Adrenal gland (tissue), 9 donors: ENCODE measurements at regions not wholly inside any gene's neighbourhood (a gene's known extent, or its start where the extent isn't known, plus 50 kb on each side); places are given as distances from the start of the nearest gene placed in this dataset.

Source experiments
- DNase-seq, 7 donors: peaks; one replicate each; pipeline ENCODE4 v3.0.0-alpha.2; 2019 to 2020
- H3K27ac ChIP-seq, 5 donors: fragments of 200-600 bp; sonication (generic) in 4 of 5; 1 replicate in 3 of 5; 2 replicates in 2 of 5; pipeline versions ENCODE4 v1.5.1 to v1.8.0; 2016 to 2020; ENCODE audit warnings: mild to moderate bottlenecking in 1 of 5
- H3K27me3 ChIP-seq: fragments of 200-600 bp; 2 replicates; pipeline ENCODE4 v1.8.0; 2021
- H3K36me3 ChIP-seq, 2 donors: fragments of 200-600 bp; replicated peaks in 1 of 2; 1 replicate in 1 of 2; 2 replicates in 1 of 2; pipeline versions ENCODE4 v1.5.1 to v1.8.0; 2018 to 2022
- H3K4me1 ChIP-seq, 2 donors: fragments of 200-600 bp; replicated peaks in 1 of 2; 1 replicate in 1 of 2; 2 replicates in 1 of 2; pipeline versions ENCODE4 v1.5.1 to v1.8.0; 2018 to 2021
- H3K4me3 ChIP-seq, 4 donors: fragments of 200-600 bp; sonication (generic) in 3 of 4; one replicate each; pipeline ENCODE4 v1.5.1; 2016 to 2018
- H3K9me3 ChIP-seq, 3 donors: fragments of 200-600 bp; sonication (generic) in 1 of 3; replicated peaks in 1 of 3; 1 replicate in 2 of 3; 2 replicates in 1 of 3; pipeline versions ENCODE4 v1.5.1 to v1.8.0; 2016 to 2021
- CTCF ChIP-seq, 6 experiments: fragments of 450-650 bp in 4 of 6; fragments of 200-600 bp in 2 of 6; sonication (generic) in 1 of 6; IDR thresholded peaks; 1 replicate in 5 of 6; 2 replicates in 1 of 6; pipeline versions ENCODE4 v1.5.1 to v1.8.0; 2016 to 2021; ENCODE audit warnings: antibody characterized with exemption in 6 of 6, mild to moderate bottlenecking in 2 of 6, moderate library complexity in 1 of 6
- POLR2A ChIP-seq, 2 donors: fragments of 450-650 bp; IDR thresholded peaks; one replicate each; pipeline ENCODE4 v1.6.1; 2017; ENCODE audit warnings: antibody characterized with exemption in 2 of 2, mild to moderate bottlenecking in 2 of 2, moderate library complexity in 1 of 2
- WGBS, 4 donors: extraction: QIAGEN DNeasy Blood & Tissue Kit in 2 of 4; methylation state at CpG; one replicate each; pipeline versions ENCODE4 v1.1.5 to v1.1.7; 2013 to 2017; 5-methylcytosine and 5-hydroxymethylcytosine counted together
- intact Hi-C, 2 donors: fragments of 100-400 bp; cut with DNase I; formaldehyde crosslinking; loops; one replicate each; pipeline versions ENCODE4 v1.14.1 to v1.15.0; 2022 to 2023
- donor health status: healthy with polysubstance abuse.
- donor health status: Bipolar disorder and iron deficiency.
- donor health status: DM: yes; HTN: yes; CAD: no.
- donor health status: DM: no; HTN: no; CAD: no.
- donor health status: DM: no; HTN: no; CAD: no.

GRCh38 chr18:41587976-41588375 lies 367.1 kb upstream of the PIK3C3 start:
- no peaks in the 10 kb centered on the region for H3K36me3 ChIP-seq
- H3K4me3 ChIP-seq, result no peak overlapping the region
- no peaks in the 10 kb centered on the region for H3K4me1 ChIP-seq
- DNase-seq, result no peak
- no peaks in the 10 kb centered on the region for H3K27me3 ChIP-seq
- no peak overlapping the region for H3K27ac ChIP-seq
- TF ChIP-seq CTCF (IDR thresholded peaks at IDR 0.05), result no peak
- TF ChIP-seq POLR2A (IDR thresholded peaks at IDR 0.05), result no peak
- H3K9me3 ChIP-seq, result no peaks in the 10 kb centered on the region
- intact Hi-C loops, result no loop called here
- 30 to 54% (median 40%) methylated on average over 1 of the region's 1 CpG for WGBS, 4 donors

DNA sequence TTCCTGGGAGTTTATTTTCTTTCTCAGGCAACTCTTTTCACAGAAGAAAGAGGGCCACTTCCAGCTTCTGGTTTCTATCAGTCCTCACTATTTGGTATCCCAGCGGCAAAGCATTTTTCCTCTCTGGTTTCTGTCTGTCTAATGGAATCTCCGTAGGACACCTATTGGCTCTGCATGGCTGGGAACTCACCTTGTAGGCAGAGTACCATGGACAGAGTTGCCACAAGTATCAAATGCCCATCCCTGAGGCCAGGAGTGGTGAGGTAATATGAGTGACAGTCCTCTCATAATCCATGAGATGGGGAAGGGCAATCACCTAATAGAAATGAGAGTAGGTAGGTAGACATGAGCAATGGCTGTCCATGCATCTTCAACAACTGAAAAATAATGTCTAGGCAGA lies 369.5 kb upstream of the PIK3C3 start:
- H3K4me3 ChIP-seq, result no peak overlapping the region
- no peaks in the 10 kb centered on the region for H3K36me3 ChIP-seq
- intact Hi-C loops, result no loop called here
- TF ChIP-seq CTCF (IDR thresholded peaks at IDR 0.05), result no peak
- no peak for TF ChIP-seq POLR2A (IDR thresholded peaks at IDR 0.05)
- H3K27me3 ChIP-seq, result no peaks in the 10 kb centered on the region
- DNase-seq, result no peak
- no peaks in the 10 kb centered on the region for H3K4me1 ChIP-seq
- H3K9me3 ChIP-seq, result no peaks in the 10 kb centered on the region
- no peak overlapping the region for H3K27ac ChIP-seq
- 79 to 92% (median 87%) methylated on average over 2 of the region's 2 CpGs for WGBS, 4 donors

- DNase-seq, result no peak
- Histone ChIP-seq H3K4me1 (no peaks in the 10 kb centered on the region), H3K27me3 (no peaks in the 10 kb centered on the region), H3K4me3 (no peak overlapping the region), H3K36me3 (no peaks in the 10 kb centered on the region), H3K9me3 (no peaks in the 10 kb centered on the region), H3K27ac (no peak overlapping the region)
- no peak for TF ChIP-seq CTCF (IDR thresholded peaks at IDR 0.05)
- no peak for TF ChIP-seq POLR2A (IDR thresholded peaks at IDR 0.05)
- intact Hi-C loops, result no loop called here
- WGBS, 4 donors, result 42 to 71% (median 47%) methylated on average over 1 of the region's 1 CpG
Observed at GRCh38 chr18:41579185-41579584, 375.8 kb upstream of the PIK3C3 start.

DNA sequence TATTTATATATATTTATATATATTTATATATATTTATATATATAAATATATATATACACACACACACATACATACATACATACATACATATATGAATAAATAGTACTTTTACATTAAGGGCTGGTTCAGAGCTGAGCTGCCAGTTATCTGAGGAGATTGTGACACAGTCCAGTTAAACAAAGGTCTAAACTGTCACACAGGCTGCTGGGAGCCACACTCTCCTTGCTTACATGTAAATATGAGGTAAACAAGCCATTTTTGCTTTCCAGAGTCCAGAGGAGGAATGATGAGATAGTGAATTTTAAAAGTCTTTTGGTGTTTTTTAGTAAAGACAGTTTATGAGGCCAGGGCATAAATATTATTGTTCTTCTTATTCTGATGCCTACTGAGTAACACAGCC lies 377.5 kb upstream of the PIK3C3 start:
- no peak for DNase-seq
- intact Hi-C loops, result no loop called here
- Histone ChIP-seq H3K27ac (no peak overlapping the region), H3K9me3 (no peaks in the 10 kb centered on the region), H3K36me3 (no peaks in the 10 kb centered on the region), H3K4me3 (no peak overlapping the region), H3K4me1 (no peaks in the 10 kb centered on the region), H3K27me3 (no peaks in the 10 kb centered on the region)
- TF ChIP-seq POLR2A (IDR thresholded peaks at IDR 0.05), result no peak
- no peak for TF ChIP-seq CTCF (IDR thresholded peaks at IDR 0.05)
